ENCODE measurements at regions not wholly inside any gene's neighbourhood (a gene's known extent, or its start where the extent isn't known, plus 50 kb on each side); places are given as distances from the start of the nearest gene placed in this dataset.
"Not testable (repeated sequence)": the region's sequence is repeated elsewhere in the genome, so short reads cannot be mapped to it uniquely, and the experiment has no call there.

- Mint-ChIP-seq H3K4me3 (no peak overlapping the region), H3K4me1 (no peaks in the 10 kb centered on the region), H3K9me3 (peaks cover 0 to 2% (median 0%) of the 10 kb centered on the region in 6 donors), H3K27me3 (ENCODE audit: low read depth in 3 of 3) (peaks cover 0 to 3% (median 2%) of the 10 kb centered on the region in 3 donors), H3K27ac (peak overlapping the region in 1 of 6 donors; percentile 28), H3K36me3 (no peaks in the 10 kb centered on the region)
- DNase-seq: no peak
Observed at GRCh38 chr7:67618556-67619162, 622.0 kb downstream of the TYW1 start.

DNA sequence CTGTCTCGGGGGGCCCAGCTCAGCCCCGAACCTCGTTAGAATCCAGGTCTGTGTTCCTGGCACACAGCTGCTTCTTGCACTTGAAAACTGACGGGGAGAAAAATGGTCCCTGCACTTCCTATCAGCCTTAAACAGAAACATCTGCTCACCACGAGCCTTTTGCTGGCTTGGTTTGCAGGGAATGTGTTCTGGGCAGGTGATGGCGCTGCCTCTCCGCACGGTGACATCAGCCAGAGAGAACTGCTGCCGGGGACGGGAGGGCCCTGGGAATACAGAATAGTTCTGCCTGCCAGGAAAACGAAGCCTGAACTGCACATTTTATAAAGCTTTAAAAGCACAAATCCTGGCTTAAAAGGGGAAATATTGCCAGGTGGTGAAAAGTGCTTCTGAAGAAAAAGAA lies 622.5 kb downstream of the TYW1 start:
- Mint-ChIP-seq H3K4me3 (no peak overlapping the region), H3K9me3 (peaks cover 0 to 2% (median 0%) of the 10 kb centered on the region in 6 donors), H3K27ac (no peak overlapping the region), H3K36me3 (no peaks in the 10 kb centered on the region), H3K27me3 (ENCODE audit: low read depth in 3 of 3) (peaks cover 0 to 3% (median 2%) of the 10 kb centered on the region in 3 donors), H3K4me1 (no peaks in the 10 kb centered on the region)
- no peak for DNase-seq

GRCh38 chr7:67620216-67620933 lies 623.7 kb downstream of the TYW1 start:
- Mint-ChIP-seq H3K4me1 (peaks cover 0 to 2% of the 10 kb centered on the region in 2 donors), H3K27ac (no peak overlapping the region), H3K4me3 (no peak overlapping the region), H3K36me3 (no peaks in the 10 kb centered on the region), H3K9me3 (no peaks in the 10 kb centered on the region), H3K27me3 (ENCODE audit: low read depth in 3 of 3) (peaks cover 0 to 3% (median 2%) of the 10 kb centered on the region in 3 donors)
- DNase-seq: no peak

DNA sequence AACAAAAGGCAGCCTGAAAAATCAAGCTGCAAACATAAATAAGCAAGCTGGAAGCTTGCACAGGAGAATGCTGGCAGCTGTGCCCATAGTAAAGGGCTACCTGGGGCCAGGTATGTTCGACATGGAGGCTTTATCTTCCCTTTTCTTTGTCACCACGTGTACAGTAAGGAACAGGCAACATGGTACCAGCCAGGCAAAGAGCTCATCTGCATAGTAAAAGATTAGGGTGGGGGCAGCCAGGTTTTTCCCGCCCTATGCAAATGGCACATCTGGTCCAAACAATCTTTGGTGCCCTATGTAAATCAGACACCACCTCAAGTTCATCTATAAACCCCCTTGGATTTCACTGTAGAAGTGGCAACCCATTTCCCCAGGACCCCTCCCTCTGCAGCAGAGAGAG lies 625.1 kb downstream of the TYW1 start:
- Mint-ChIP-seq H3K4me1 (peaks cover 4 to 8% of the 10 kb centered on the region in 2 donors), H3K4me3 (no peak overlapping the region), H3K27me3 (ENCODE audit: low read depth in 3 of 3) (peaks cover 0 to 3% (median 2%) of the 10 kb centered on the region in 3 donors), H3K27ac (no peak overlapping the region), H3K9me3 (no peaks in the 10 kb centered on the region), H3K36me3 (no peaks in the 10 kb centered on the region)
- no peak for DNase-seq

DNA sequence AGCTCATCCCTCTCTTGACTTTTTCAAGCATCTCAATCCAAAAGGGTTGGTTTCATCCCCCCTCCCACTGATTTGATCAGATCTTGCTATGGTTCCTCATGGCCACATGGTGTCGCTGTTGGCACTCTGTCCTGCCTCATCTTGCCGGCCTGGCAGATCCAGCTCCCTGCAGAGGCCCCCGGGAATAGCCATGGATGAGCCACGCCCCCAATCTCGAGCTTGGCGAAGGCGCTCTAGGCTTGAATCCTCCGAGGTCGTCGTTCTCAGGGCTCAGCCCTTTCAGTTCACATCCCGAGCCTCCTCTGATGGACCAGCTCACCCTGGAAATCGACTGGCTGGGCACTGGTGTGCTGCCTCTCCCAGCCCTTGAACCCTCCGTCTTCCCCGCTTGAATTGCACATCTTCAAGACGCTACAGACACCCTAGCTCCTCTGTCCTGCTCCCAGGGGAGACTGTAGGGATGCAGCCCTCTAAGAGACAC lies 628.7 kb downstream of the TYW1 start:
- Mint-ChIP-seq H3K36me3 (no peaks in the 10 kb centered on the region), H3K4me3 (no peak overlapping the region)

DNA sequence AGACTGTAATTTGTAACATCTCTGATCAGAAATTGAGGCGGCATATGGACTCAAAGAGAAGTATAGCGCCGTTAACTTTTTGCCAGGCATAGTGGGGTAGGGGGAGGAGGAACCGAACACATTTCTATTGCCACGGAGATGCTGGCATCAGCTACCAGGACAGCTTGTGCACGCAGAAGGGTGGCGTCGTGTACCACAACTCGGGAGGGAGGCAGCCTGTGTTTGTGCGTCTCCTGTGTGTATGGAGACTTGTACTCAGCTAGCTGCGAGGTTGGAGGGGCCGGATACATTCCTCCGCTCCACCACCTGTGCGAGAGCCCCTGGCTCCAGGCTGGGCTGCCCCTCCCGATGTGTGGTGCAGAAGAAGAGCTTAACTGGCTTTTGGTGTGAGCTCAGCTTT lies 634.8 kb downstream of the TYW1 start:
- Mint-ChIP-seq H3K4me3 (no peak overlapping the region), H3K27ac (no peak overlapping the region), H3K36me3 (no peaks in the 10 kb centered on the region), H3K27me3 (ENCODE audit: low read depth in 3 of 3) (peaks cover 1 to 7% (median 3%) of the 10 kb centered on the region in 3 donors), H3K9me3 (peaks cover 0 to 2% (median under 1%) of the 10 kb centered on the region in 6 donors), H3K4me1 (no peaks in the 10 kb centered on the region)
- no peak for DNase-seq

More for the DNA sequence above, 628.7 kb downstream of the TYW1 start:
- peak in 1 of 3 donors; percentile 2 for DNase-seq
- H3K4me1 Mint-ChIP-seq: peaks cover 4 to 8% of the 10 kb centered on the region in 2 donors
- no peak overlapping the region for H3K27ac Mint-ChIP-seq
- peaks cover under 1 to 7% (median 2%) of the 10 kb centered on the region in 3 donors for H3K27me3 Mint-ChIP-seq (ENCODE audit: low read depth in 3 of 3)
- H3K9me3 Mint-ChIP-seq: peaks cover 0 to 2% (median 0%) of the 10 kb centered on the region in 6 donors

- no peaks in the 10 kb centered on the region for H3K36me3 Mint-ChIP-seq
- peaks cover 0 to 3% (median under 1%) of the 10 kb centered on the region in 6 donors for H3K9me3 Mint-ChIP-seq
- no peak overlapping the region for H3K4me3 Mint-ChIP-seq
- no peaks in the 10 kb centered on the region for H3K4me1 Mint-ChIP-seq
- H3K27me3 Mint-ChIP-seq (ENCODE audit: low read depth in 3 of 3): peaks cover 1 to 4% (median 4%) of the 10 kb centered on the region in 3 donors
- no peak for DNase-seq
- H3K27ac Mint-ChIP-seq: no peak overlapping the region
Observed at GRCh38 chr7:67635271-67635670, 638.6 kb downstream of the TYW1 start.

DNA sequence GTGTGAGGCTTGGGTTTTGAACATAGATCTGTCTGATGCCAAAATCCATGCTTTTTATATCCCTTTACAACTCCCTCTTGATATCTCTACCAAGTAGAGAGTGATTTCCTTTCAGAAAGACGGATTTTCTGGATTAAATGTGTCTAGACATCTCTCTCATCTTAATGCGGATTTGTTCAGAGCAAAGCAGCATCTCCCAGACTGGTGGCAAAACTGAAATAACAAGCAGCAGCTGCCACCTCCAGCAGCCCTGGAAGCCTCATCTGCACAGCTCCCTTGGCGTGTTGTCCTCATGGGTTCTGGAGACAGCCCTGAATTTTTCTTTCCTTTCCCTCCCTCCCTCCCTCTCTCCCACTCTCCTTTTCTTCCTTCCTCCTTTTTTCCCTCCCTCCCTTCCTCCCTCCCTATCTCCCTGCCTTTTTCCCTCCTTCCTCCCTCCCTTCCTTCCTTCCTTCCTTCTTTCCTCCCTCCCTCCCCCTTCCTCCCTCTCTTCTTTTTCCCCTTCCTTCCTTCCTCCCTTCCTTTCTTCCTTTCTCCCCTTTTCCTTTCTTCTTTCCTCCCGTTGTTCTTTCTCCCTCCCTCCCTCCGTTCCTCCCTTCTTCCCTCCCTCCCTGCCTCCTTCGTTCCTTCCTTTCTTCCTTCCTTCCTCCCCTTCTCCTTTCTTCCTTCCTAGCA lies 639.9 kb downstream of the TYW1 start:
- no peak overlapping the region for H3K27ac Mint-ChIP-seq

GRCh38 chr7:67637023-67637358 lies 640.4 kb downstream of the TYW1 start:
- Mint-ChIP-seq H3K4me3 (no peak overlapping the region), H3K27me3 (ENCODE audit: low read depth in 3 of 3) (peaks cover 0 to 4% (median 2%) of the 10 kb centered on the region in 3 donors), H3K36me3 (no peaks in the 10 kb centered on the region), H3K27ac (no peak overlapping the region), H3K9me3 (peaks cover 0 to 3% (median under 1%) of the 10 kb centered on the region in 6 donors), H3K4me1 (no peaks in the 10 kb centered on the region)
- no peak for DNase-seq

More for the DNA sequence above, 639.9 kb downstream of the TYW1 start:
- Mint-ChIP-seq H3K9me3 (peaks cover 0 to 3% (median under 1%) of the 10 kb centered on the region in 6 donors), H3K4me1 (no peaks in the 10 kb centered on the region), H3K36me3 (no peaks in the 10 kb centered on the region), H3K27me3 (ENCODE audit: low read depth in 3 of 3) (peaks cover 0 to 4% (median 2%) of the 10 kb centered on the region in 3 donors), H3K4me3 (no peak overlapping the region)
- DNase-seq: no peak

GRCh38 chr7:67642542-67642941 lies 645.9 kb downstream of the TYW1 start:
- not testable (repeated sequence) for H3K4me3 Mint-ChIP-seq; DNase-seq; H3K4me1 Mint-ChIP-seq; H3K27ac Mint-ChIP-seq; H3K36me3 Mint-ChIP-seq; H3K9me3 Mint-ChIP-seq; H3K27me3 Mint-ChIP-seq (ENCODE audit: low read depth in 3 of 3)

DNA sequence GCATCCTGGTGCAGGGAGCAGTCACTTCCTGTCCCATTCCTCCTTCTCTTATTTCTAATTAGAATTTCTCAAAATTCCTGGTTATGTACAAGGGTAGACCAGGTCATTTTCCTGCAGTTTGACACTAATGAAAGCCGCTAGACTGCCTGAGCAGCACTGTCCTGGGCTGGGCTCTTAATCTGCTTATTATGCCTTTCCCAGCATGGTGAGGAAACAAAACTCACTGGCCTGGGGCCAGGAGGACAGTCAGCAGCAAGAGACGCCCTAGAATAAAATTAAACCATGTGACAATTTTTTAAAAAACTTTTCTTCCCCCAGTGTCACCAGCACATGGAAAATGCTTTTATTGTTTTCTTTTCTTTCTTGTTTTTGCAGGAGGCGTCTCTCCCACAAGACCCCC lies 647.5 kb downstream of the TYW1 start:
- peaks cover under 1 to 6% (median 2%) of the 10 kb centered on the region in 3 donors for H3K27me3 Mint-ChIP-seq (ENCODE audit: low read depth in 3 of 3)
- H3K9me3 Mint-ChIP-seq: peaks cover 0 to 3% (median under 1%) of the 10 kb centered on the region in 6 donors
- no peak for DNase-seq
- H3K4me3 Mint-ChIP-seq: no peak overlapping the region
- H3K4me1 Mint-ChIP-seq: no peaks in the 10 kb centered on the region
- no peak overlapping the region for H3K27ac Mint-ChIP-seq
- H3K36me3 Mint-ChIP-seq: peaks cover 0 to 3% (median 0%) of the 10 kb centered on the region in 3 donors

- DNase-seq: no peak
- H3K36me3 Mint-ChIP-seq: no peaks in the 10 kb centered on the region
- peaks cover 0 to 2% (median 0%) of the 10 kb centered on the region in 3 donors for H3K27me3 Mint-ChIP-seq (ENCODE audit: low read depth in 3 of 3)
- no peak overlapping the region for H3K27ac Mint-ChIP-seq
- no peak overlapping the region for H3K4me3 Mint-ChIP-seq
- H3K9me3 Mint-ChIP-seq: peaks cover 0 to 9% (median 5%) of the 10 kb centered on the region in 6 donors
- H3K4me1 Mint-ChIP-seq: no peaks in the 10 kb centered on the region
Observed at GRCh38 chr7:67652937-67653336, 656.3 kb downstream of the TYW1 start.

DNA sequence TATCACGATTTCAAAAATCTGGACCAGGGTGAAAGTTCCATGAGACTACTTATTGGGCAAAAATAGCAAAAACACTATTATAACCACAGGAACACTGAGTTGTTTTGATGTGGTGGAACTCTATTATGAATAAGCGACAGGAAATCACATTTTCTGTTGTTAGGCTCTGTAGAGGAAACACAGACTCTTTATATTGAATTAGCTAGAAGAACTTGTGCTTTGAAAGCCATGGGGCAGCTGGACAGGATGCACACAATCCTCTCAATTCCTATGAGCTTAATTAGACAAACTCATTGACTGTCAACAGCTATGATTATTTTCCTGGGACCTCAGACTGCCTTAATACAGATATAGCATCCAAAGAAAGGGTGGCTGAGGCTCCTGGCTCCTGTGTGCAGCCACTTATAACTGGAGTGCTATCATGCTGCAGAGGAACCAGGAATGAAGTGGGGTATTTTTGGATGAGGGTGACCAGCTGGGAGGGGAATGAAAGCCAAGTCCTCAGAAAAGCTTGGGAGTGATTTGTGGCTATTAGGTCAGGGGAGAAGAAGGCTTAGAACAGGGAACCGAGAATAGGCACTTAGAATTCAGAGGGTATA lies 657.3 kb downstream of the TYW1 start:
- Mint-ChIP-seq H3K4me3 (no peak overlapping the region), H3K36me3 (no peaks in the 10 kb centered on the region), H3K27ac (no peak overlapping the region), H3K27me3 (ENCODE audit: low read depth in 3 of 3) (peaks cover 0 to 2% (median 0%) of the 10 kb centered on the region in 3 donors), H3K4me1 (no peaks in the 10 kb centered on the region), H3K9me3 (peaks cover 0 to 8% (median 5%) of the 10 kb centered on the region in 6 donors)
- no peak for DNase-seq

Data from immature natural killer cell (primary cell).